ENCODE measurements at regions not wholly inside any gene's neighbourhood (a gene's known extent, or its start where the extent isn't known, plus 50 kb on each side); places are given as distances from the start of the nearest gene placed in this dataset.

DNA sequence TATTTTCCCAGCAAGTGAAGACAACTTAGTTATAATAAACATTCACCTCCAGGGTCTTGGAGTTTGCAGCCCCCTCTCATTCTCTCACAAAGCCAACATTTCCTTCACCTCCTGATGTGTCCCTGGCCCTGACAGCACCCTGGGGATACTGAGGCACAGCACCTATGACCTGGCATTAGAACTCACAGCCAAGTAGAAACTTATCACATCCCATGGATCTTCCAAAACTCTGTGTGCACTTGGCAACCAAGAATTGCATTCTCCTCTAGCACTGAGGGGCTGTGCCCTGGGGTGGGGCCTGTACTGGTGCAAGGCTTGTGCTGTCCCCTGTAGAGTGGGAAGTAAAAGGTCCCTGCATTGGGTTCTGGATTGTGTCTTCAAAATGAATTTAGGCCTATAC, 116.7 kb upstream of the IGLL5 start:
- H3K27ac ChIP-seq: no peak overlapping the region
- TF ChIP-seq, protein P1, sequence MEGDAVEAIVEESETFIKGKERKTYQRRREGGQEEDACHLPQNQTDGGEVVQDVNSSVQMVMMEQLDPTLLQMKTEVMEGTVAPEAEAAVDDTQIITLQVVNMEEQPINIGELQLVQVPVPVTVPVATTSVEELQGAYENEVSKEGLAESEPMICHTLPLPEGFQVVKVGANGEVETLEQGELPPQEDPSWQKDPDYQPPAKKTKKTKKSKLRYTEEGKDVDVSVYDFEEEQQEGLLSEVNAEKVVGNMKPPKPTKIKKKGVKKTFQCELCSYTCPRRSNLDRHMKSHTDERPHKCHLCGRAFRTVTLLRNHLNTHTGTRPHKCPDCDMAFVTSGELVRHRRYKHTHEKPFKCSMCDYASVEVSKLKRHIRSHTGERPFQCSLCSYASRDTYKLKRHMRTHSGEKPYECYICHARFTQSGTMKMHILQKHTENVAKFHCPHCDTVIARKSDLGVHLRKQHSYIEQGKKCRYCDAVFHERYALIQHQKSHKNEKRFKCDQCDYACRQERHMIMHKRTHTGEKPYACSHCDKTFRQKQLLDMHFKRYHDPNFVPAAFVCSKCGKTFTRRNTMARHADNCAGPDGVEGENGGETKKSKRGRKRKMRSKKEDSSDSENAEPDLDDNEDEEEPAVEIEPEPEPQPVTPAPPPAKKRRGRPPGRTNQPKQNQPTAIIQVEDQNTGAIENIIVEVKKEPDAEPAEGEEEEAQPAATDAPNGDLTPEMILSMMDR (IDR thresholded peaks at IDR 0.05): no peak
- intact Hi-C loops (cut with DNase I): no loop called here
- H3K36me3 ChIP-seq: no peaks in the 10 kb centered on the region
- H3K4me3 ChIP-seq: no peak overlapping the region
- DNase-seq (no peak), ATAC-seq (no peak)
- H3K4me1 ChIP-seq: no peaks in the 10 kb centered on the region
- H3K27me3 ChIP-seq: peaks cover 0 to 22% of the 10 kb centered on the region in 2 donors
- H3K9me3 ChIP-seq: no peaks in the 10 kb centered on the region

DNA sequence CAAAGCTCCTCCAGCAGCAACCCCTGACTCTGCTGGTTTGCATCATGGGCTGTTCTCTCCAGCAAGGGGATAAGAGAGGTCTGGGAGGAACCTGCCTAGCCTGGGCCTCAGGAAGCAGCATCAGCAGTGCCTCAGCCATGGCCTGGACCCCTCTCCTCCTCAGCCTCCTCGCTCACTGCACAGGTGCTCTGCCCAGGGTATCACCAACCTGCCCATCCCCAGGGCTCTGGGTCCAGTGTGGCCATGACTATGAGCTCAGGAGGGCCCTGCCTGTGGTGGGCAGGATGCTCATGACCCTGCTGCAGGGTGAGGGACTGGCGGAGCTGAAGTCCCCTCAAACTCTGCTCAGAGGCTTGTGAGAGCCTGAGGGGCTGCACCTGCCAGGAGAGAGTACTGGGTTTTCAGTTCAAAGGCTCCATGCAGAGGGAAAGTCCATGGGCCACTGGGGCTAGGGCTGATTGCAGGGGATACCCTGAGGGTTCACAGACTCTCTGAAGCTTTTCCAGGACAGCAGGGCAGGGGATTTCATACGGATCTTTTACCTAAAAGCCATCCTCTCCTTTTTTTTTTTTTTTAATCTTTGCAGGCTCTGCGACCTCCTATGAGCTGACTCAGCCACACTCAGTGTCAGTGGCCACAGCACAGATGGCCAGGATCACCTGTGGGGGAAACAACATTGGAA, 115.8 kb upstream of the IGLL5 start:
- Histone ChIP-seq H3K27ac (no peak overlapping the region), H3K36me3 (no peaks in the 10 kb centered on the region), H3K9me3 (no peaks in the 10 kb centered on the region), H3K27me3 (peaks cover 0 to 22% of the 10 kb centered on the region in 2 donors), H3K4me3 (no peak overlapping the region), H3K4me1 (no peaks in the 10 kb centered on the region)
- TF ChIP-seq, protein P1 (IDR thresholded peaks at IDR 0.05): no peak
- DNase-seq: no peak
- intact Hi-C loops (cut with DNase I): no loop called here
- ATAC-seq: no peak

DNA sequence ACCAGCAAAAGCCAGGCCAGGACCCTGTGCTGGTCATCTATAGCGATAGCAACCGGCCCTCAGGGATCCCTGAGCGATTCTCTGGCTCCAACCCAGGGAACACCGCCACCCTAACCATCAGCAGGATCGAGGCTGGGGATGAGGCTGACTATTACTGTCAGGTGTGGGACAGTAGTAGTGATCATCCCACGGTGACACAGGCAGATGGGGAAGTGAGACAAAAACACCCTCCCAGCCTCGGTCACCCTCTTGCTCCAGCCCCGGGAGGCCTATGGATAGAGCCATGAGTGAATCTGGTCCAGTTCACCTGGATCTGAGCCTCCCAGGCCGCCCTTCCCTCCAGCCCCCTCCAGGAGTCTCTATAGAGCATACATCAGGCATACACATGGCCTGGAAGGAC, 115.2 kb upstream of the IGLL5 start:
- DNase-seq: no peak
- TF ChIP-seq, protein P1 (IDR thresholded peaks at IDR 0.05): no peak
- intact Hi-C loops (cut with DNase I): no loop called here

DNA sequence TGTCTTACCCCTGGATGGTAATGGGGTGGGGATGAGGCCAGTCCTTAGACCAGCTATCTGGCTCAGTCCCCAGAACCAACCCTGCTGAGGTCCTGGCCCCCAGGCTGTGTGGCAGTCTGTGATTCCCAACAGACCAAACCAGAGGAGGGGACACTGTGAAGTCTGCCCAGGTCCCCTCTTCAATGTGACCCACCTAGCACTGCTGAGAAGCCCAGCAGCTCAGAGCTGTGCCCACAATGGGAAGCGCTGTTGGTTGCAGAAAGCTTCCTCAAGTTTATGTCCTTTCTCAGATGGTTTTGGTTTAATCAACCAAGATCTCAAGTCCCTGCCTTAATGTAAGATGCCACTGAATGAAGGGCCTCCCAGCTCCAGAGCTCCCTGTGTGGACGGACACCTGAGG, 114.7 kb upstream of the IGLL5 start:
- Histone ChIP-seq H3K4me1 (no peaks in the 10 kb centered on the region), H3K9me3 (no peaks in the 10 kb centered on the region), H3K36me3 (no peaks in the 10 kb centered on the region), H3K4me3 (no peak overlapping the region), H3K27ac (no peak overlapping the region), H3K27me3 (peaks cover 0 to 11% of the 10 kb centered on the region in 2 donors)
- DNase-seq (no peak), ATAC-seq (no peak)
- TF ChIP-seq, protein P1 (IDR thresholded peaks at IDR 0.05): no peak
- intact Hi-C loops (cut with DNase I): no loop called here

More for the DNA sequence above, 115.2 kb upstream of the IGLL5 start:
- ATAC-seq: no peak
- Histone ChIP-seq H3K9me3 (no peaks in the 10 kb centered on the region), H3K27me3 (peaks cover 0 to 16% of the 10 kb centered on the region in 2 donors), H3K36me3 (no peaks in the 10 kb centered on the region), H3K27ac (no peak overlapping the region), H3K4me3 (no peak overlapping the region), H3K4me1 (no peaks in the 10 kb centered on the region)

DNA sequence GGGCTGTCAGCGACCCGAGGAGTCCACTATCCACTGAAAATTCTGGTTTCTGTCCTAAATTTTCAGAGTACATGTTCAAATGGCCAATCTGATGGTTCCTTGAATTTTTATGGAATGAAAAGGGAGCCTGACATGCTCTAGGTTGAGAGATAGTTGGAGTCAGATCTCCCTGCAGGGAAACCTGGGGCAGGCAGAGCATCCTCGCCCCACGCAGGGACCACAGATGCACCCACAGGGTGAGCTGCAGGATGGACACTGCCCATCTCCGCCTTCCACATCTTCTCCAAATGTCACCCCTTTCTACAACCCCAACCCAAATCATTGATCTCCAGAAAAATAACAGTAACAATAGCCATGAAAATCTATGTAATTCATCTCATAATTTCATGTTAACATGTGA, 114.2 kb upstream of the IGLL5 start:
- Histone ChIP-seq H3K36me3 (no peaks in the 10 kb centered on the region), H3K9me3 (no peaks in the 10 kb centered on the region), H3K27ac (no peak overlapping the region), H3K4me3 (no peak overlapping the region), H3K27me3 (peaks cover 0 to 10% of the 10 kb centered on the region in 2 donors), H3K4me1 (no peaks in the 10 kb centered on the region)
- TF ChIP-seq, protein P1 (IDR thresholded peaks at IDR 0.05): no peak
- intact Hi-C loops (cut with DNase I): no loop called here
- DNase-seq: no peak
- ATAC-seq: no peak

Measured in left lung (tissue), 4 donors.